Superior temporal gyrus (tissue), 1 donor: ENCODE measurements at regions not wholly inside any gene's neighbourhood (a gene's known extent, or its start where the extent isn't known, plus 50 kb on each side); places are given as distances from the start of the nearest gene placed in this dataset.
"Not testable (repeated sequence)": the region's sequence is repeated elsewhere in the genome, so short reads cannot be mapped to it uniquely, and the experiment has no call there.

Experiments used
- DNase-seq: peaks from one replicate; pipeline ENCODE4 v3.0.0-alpha.2; 2016; ENCODE audit errors: extremely low spot score

GRCh38 chrX:74180716-74181115, 123.3 kb upstream of the ZCCHC13 start:
- no peak for DNase-seq

GRCh38 chrX:74179990-74180389, 124.0 kb upstream of the ZCCHC13 start:
- DNase-seq = no peak

- no peak for DNase-seq
These were observed 124.5 kb upstream of the ZCCHC13 start for GRCh38 chrX:74179499-74179898.

GRCh38 chrX:74179071-74179470, 124.9 kb upstream of the ZCCHC13 start:
- DNase-seq = no peak

- no peak for DNase-seq
These were observed 125.4 kb upstream of the ZCCHC13 start for GRCh38 chrX:74178536-74178935.

- no peak for DNase-seq
These were observed 132.5 kb upstream of the ZCCHC13 start for GRCh38 chrX:74171465-74171864.

GRCh38 chrX:74162199-74162598, 141.8 kb upstream of the ZCCHC13 start:
- DNase-seq = no peak

GRCh38 chrX:74160816-74161215, 143.2 kb upstream of the ZCCHC13 start:
- DNase-seq = no peak

- DNase-seq = no peak
These were observed 143.6 kb upstream of the ZCCHC13 start for GRCh38 chrX:74160358-74160757.

- DNase-seq = no peak
These were observed 156.5 kb upstream of the ZCCHC13 start for GRCh38 chrX:74147439-74147838.

- no peak for DNase-seq
These were observed 165.0 kb upstream of the ZCCHC13 start for GRCh38 chrX:74138943-74139342.

- DNase-seq = peak; percentile 83
These were observed 170.7 kb upstream of the ZCCHC13 start for GRCh38 chrX:74133156-74133796.

- DNase-seq = no peak
These were observed 171.7 kb upstream of the ZCCHC13 start for GRCh38 chrX:74132280-74132679.

GRCh38 chrX:74119016-74119910, 184.7 kb upstream of the ZCCHC13 start:
- no peak for DNase-seq

GRCh38 chrX:74117962-74118902, 185.7 kb upstream of the ZCCHC13 start:
- no peak for DNase-seq

GRCh38 chrX:74111245-74111644, 192.7 kb upstream of the ZCCHC13 start:
- DNase-seq = no peak

GRCh38 chrX:74107666-74108065, 196.3 kb upstream of the ZCCHC13 start:
- DNase-seq = no peak

- no peak for DNase-seq
These were observed 199.5 kb upstream of the ZCCHC13 start for GRCh38 chrX:74104356-74105015.

GRCh38 chrX:74098407-74098806, 205.6 kb upstream of the ZCCHC13 start:
- DNase-seq = not testable (repeated sequence)

- DNase-seq = no peak
These were observed 213.9 kb upstream of the ZCCHC13 start for GRCh38 chrX:74090049-74090448.

- no peak for DNase-seq
These were observed 218.2 kb upstream of the ZCCHC13 start for GRCh38 chrX:74085642-74086236.
